ENCODE measurements at regions not wholly inside any gene's neighbourhood (a gene's known extent, or its start where the extent isn't known, plus 50 kb on each side); places are given as distances from the start of the nearest gene placed in this dataset.
"Not testable (repeated sequence)": the region's sequence is repeated elsewhere in the genome, so short reads cannot be mapped to it uniquely, and the experiment has no call there.

DNA sequence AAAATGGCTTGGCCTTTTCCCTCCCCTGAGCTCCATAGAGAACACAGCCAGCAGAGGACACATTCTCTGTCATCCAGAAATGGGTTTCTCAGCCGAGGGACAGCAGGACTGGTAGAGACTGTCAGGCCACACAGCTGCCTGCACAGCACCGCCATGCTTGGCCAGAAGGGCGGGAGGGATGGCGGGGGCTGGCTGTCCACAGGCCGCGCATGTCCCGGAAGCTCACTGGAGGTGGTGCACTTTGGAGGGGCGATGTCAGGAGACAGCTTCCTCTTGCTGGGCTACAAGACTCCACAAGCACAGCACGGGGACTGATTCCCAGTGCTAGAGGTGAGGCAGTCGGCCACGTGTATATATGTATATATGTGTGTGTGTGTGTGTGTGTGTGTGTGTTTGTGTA is 125.3 kb downstream of the GOLGA6L4 start:
- not testable (repeated sequence) for DNase-seq

DNA sequence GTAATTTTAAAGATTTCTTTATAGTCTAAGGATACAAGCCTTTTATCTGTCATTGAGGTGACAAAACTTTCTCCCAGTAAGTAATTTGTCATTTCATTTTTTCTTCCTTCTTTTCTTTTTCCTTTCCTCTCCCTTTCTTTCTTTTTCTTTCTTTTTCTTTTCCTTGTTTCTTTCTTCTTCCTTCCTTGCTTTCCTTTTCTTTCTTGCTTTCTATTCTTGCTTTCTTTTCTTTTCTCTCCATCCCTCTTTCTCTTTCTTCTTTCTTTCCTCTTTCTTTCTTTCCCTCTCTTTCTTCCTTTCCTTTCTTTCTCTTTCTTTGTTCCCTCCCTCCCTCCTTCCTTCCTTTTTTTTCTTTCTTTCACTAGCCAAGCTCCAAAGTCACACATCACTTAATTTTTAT is 148.8 kb downstream of the GOLGA6L4 start:
- not testable (repeated sequence) for DNase-seq

DNA sequence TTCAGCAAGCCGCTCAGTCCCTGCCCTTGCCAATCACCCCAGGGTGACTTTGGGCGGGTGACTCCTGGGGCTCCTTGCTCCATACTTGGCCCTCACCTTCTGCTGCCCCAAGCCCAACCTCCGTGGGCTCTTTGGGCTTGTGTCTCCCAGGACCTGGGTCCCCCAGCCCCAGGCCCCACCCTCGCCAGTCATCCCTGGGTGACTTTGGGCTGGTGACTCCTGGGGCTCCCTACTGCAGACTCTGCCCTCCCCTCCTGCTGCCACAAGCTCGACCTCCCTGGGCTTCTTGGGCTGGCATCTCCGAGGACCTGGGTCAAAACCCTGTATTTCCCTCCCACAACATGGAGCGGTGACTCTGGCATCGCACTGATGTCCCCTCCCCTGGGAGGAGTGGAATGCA is 151.5 kb downstream of the GOLGA6L4 start:
- DNase-seq = no peak

DNA sequence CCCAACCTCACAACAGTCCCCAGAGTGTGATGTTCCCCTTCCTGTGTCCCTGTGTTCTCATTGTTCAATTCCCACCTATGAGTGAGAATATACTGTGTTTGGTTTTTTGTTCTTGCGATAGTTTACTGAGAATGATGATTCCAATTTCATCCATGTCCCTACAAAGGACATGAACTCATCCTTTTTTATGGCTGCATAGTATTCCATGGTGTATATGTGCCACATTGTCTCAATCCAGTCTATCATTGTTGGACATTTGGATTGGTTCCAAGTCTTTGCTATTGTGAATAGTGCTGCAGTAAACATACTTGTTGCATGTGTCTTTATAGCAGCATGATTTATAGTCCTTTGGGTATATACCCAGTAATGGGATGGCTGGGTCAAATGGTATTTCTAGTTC is 152.6 kb downstream of the GOLGA6L4 start:
- not testable (repeated sequence) for DNase-seq

DNA sequence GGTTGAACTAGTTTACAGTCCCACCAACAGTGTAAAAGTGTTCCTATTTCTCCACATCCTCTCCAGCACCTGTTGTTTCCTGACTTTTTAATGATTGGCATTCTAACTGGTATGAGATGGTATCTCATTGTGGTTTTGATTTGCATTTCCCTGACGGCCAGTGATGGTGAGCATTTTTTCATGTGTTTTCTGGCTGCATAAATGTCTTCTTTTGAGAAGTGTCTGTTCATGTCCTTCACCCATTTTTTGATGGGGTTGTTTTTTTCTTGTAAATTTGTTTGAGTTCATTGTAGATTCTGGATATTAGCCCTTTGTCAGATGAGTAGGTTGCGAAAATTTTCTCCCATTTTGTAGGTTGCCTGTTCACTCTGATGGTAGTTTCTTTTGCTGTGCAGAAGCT is 153.1 kb downstream of the GOLGA6L4 start:
- not testable (repeated sequence) for DNase-seq

DNA sequence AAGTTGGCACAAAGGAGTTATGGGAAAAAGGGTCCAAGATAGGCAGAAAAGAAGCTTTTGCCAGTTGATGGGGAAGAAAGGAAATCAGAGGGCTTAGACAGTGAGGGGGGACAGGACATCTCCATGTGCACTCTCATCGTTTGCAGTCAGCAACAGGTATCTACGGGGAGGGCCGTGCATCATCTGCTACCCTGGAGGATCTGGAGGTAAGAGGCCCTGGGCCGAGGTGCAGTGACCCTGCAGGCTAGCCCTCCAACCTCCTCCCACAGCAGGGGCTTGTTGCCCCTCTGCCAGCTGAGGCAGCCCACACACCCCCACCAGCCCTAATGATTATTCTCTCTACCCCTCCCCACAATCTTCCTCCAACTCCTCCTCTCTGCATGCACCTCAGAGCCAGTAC is 154.8 kb downstream of the GOLGA6L4 start:
- not testable (repeated sequence) for DNase-seq

DNA sequence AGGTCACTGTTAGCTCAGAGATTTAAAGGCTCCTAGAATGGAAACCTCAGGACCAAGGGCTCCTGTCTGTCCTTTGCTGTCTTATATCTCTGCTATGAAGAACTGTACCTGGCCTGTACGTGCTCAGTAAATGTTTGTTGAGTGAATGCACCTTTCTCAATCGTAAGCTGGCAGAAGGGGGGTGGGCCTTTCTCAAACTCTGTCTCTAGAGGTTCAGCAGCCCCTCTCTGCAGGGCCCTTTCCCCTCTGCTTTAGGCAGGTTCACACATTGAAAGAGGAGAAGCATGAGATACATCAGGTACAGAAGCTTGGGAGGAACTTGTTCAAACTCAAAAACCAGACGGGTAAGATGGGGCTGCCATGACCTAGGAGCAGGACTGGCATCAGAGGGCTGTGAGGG is 155.6 kb downstream of the GOLGA6L4 start:
- DNase-seq = no peak

DNA sequence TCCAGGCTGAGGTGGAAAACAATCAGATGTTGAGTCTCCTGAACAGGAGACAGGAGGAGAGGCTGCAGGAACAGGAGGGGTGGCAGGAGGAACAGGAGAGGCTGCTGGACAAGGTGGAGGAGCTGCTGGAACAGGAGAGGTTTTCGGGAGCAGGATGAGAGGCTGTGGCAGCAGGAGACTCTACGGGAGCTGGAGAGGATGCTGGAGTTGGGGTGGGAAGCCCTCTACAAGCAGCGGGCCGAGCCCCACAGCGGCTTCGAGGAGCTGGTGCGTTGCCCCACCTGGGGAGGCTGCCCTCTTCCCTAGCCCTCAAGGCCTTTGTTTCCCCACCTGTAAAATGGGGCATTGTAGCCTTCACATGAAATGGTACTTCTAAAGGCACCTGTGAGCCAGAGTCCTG is 156.4 kb downstream of the GOLGA6L4 start:
- DNase-seq = not testable (repeated sequence)

DNA sequence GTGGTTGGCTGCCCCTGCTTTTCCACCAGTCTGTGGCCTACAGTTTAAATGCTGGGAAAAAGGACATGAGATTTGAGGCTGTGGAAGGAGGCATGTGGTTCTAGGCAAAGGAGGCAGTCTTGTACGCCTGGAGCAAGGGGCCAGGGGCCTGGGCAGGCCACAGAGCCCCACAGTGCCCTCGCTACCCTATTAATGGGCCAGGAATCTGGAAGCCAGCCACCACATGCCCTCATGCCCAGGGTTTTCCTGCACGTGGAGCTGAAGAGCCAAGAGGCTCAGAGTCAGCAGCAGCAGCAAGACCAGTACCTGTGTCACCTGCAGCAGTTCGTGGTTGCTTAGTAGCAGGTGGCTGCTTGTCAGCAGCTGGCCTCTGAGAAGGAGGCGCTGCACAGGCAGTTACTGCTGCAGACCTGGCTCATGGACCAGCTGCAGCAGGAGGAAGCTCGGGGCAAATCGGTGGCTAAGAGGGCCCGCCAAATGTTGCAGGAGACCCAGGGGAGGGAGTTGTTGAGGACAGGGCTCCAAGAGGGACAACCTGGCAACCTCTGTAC is 157.9 kb downstream of the GOLGA6L4 start:
- not testable (repeated sequence) for DNase-seq

DNA sequence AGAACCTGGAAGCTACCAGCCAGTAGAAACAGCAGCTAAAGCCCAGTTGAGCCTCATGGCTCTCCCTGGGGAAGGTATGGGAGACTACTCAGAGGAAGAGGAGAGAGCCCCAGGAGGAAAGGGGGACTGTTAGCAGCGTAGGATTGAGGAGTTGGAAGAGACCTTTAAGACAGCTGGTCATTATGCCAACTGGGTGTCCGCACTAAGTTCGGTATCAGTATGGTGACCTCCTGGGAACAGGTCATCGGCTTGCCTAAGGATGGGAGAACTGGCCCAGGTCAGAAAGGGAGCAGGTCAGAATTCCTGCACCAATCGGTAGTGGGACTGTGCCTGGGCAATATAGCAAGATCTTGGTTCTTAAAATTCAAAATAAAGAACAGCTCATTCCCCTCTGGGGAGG is 158.4 kb downstream of the GOLGA6L4 start:
- DNase-seq = not testable (repeated sequence)

DNA sequence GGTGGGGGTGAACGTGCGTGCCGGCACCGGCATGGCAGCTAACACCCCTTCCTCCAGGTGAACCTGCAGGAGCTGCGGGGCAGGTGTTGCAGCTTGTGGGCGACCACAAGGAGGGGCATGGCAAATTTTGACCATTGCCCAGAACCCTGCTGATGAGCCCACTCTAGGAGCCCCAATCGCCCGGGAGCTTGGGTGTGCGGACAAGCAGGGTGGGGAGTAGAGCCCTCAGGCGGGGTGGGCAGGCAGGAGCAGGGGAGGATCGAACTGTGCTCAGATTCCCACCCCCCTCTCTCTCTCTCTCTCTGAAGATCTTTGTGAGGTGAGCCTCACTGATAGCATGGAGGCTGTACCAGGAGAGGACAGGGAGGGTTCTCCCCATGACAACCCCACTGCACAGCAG is 159.8 kb downstream of the GOLGA6L4 start:
- not testable (repeated sequence) for DNase-seq

DNA sequence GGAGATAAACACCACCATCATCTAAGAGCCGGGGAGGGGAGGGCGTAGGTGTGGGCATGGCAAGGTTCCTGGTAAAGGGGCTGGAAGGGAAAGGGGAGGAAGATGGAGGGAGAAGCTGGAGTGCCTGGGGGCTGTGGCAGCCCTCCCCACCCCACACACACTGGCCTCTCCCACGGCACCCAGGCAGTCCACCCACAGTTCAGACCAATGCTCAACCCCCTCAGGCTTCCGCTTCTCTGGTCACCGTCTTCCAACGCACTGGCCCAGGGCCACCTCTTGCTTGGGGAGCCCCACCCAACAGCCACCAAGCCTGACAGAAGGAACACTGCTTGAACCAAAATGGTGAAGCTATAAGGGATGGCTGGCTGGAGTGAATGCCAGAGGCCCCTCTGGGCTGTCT is 160.3 kb downstream of the GOLGA6L4 start:
- not testable (repeated sequence) for DNase-seq

DNA sequence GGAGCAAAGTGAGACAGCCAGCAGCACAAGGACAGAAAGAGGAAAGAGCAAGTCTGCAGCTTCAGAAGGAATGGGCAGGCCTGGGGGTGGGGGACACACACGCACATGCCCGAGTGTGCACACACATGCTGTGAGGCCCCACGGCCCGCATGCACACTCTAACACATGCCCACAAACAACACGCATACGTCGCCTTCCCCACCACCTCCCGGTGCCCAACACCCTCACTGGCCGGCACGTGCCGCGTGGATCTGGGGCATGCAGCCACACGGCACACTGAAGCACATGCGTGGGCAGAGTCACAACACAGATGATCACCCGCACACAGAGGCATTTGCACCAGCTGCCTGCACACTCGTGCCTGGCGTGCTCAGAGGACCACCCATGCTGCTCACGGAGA is 161.5 kb downstream of the GOLGA6L4 start:
- DNase-seq = peak; percentile 6

DNA sequence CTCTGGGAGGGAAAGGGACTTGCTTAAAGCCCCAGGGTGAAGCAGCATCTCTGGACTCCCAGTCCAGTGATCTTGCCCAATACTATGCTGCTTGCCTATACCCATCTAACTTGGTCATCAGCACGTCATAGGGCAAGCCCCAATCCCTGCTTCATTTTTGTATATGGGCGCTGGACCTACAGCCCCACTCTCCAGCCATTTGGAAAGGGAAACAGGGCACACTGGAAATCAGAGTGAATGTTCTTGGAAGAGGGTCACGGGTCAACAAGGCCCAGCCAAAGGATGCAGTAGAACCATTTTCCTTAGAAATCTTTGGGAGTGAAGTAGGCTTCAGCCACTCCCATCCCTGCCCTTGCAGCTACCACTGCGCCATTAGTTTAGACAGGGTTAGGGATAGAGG is 162.5 kb downstream of the GOLGA6L4 start:
- DNase-seq = not testable (repeated sequence)

DNA sequence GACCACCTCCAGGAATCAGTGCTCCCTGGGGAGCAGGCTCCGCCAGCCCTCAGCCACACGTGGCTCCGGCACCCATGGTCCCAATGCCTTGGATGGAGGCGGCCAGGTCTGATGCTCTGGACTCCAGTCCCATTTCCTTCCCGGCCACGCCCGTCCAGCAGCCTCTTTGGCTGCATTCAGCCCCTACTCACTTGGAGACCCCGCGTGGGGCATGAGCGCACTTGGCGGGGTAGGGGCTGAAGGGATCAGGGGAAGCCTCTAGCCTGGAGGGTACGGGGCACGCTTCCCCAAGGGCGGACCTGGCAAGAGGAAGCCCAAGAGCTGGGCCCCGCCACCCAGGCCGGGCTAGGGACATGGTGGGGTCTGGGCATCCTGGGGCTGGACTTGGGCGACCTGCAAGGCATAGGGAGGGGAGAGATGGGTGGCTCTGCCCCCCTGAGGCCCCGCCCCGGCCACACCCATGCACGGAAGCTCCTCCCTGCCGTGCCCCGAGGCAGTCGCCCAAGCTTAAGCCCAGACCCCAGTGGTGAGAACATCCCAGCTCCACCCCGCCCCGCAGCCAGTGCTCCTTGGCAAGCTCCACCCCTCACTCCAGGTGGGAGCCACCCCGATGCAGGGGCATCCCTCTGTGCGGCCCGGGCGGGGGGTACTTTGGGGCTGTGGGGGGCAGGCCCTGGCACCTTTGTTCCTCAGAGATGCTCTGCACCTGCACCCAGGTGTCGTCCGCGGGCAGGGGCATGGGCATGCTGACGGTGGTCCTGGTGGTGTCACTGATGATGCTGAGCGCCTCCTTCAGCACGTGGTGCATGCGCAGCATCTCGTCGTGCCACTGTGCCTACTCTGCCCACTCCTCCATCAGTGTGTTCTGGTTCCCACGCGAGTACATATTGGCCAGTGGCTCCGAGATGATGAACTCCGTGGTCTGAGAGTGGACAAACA is 163.5 kb downstream of the GOLGA6L4 start:
- peak; percentile 4 for DNase-seq

DNA sequence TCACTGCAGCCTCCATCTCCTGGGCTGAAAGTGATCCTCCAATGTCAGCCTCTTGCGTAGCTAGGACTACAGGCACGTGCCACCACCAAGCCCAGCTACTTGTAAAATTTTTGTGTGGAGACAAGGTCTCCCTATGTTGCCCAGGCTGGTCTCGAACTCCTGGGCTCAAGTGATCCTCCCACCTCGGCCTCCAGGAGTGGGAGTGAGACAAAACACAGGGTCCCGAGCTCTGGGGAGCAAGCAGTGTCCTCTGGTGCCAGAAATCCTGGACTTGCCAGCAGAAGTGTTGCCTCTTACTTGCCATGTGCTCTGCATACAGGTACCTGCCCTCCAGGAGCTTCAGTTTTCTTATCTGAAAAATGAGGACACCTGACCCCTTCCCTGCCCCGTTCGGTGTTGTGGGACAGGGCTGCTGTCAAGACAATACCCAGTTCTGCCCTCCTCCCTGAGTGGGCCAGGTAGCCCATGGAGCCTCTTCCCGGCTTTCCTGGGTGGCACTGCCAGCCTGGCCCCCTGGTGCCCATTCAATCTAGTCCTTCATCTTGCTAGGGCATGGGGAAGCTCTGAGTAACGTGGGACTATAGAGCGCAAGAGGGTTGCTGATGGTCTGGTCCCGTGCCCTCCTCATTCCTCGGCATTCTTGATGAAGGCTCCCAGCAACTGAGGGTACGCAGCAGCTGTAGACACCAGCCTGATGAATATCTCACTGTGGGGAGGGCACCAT is 164.6 kb downstream of the GOLGA6L4 start:
- no peak for DNase-seq

DNA sequence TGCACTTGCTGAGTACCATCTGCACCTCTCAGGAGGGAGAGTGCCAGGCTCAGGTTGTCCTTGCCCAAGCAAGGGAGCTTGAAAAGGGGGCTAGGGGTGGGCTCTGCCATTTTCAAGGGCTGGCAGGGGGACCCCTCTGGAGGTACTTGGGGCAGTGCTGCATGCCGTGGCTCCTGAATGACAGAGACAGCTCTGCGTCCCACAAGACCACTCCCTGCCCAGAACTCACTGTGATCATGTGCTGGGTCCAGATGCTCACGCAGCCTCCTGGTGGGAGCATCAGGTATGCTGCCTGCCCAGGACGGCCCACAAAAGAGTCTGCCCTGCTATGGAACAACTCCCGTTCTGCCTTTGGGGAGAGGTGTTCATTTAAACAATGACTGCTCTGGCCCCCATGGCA is 165.2 kb downstream of the GOLGA6L4 start:
- no peak for DNase-seq

DNA sequence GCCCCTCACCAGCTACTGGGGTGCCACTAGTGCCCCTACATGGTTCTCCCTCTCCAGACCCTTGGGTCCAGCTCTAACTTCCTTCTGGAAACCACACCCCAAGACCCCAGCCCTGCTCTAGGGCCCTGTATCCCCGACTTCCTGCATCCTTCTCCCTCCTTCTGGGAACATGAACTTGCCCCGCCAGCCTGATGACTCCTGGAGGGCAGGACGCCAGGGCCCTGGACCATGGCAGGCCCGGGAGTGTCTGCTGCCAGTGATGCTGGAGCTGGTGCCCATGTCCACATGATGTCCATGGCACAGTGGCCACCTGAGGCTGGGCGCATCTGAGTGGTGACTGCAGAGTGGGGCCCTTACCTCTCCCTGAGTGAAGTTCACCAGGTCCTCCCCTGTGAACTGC is 165.9 kb downstream of the GOLGA6L4 start:
- not testable (repeated sequence) for DNase-seq

DNA sequence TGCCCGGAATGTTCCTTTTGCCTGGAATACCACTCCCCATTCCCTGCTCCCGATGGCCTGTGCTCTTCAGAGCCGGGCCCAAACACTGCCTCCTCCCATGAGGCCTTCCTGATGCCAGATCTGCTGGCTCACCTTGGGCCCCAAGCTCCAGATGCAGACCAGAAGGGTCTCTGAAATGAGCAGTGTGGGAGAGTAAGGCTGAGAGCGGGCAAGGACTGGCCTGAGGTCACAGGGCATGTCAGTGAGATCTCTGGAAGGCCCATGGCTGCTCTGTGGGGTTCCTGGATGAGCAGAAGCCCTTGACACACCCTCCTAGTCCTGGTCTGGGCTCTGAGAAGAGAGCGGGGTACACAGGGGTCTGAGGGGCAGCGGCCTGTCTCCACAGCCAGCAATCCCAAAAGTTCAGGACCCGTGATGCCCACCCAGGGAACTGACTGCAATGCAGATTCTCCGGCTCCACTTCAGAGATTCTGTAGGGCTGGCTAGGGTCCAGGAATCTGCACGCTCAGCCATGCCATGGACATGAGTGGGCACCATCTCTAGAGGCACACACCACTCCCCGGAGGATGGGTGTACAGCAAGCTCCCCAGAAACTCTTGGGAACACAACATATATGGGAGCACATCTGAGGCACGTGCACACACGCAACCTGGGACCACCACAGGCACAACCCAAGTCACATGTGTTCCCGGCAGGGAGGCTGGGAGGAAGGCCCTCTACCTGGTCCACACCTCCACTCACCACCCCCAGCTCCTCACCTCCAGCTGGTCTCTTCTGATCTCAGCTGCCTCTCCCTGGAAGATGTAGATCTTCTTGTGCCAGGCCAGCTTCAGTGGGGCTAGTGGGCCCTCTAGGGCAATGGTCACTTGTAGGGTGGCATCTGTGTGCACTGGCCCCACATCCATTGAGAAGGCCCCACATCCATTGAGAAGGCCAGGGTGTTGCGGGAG is 166.6 kb downstream of the GOLGA6L4 start:
- not testable (repeated sequence) for DNase-seq

DNA sequence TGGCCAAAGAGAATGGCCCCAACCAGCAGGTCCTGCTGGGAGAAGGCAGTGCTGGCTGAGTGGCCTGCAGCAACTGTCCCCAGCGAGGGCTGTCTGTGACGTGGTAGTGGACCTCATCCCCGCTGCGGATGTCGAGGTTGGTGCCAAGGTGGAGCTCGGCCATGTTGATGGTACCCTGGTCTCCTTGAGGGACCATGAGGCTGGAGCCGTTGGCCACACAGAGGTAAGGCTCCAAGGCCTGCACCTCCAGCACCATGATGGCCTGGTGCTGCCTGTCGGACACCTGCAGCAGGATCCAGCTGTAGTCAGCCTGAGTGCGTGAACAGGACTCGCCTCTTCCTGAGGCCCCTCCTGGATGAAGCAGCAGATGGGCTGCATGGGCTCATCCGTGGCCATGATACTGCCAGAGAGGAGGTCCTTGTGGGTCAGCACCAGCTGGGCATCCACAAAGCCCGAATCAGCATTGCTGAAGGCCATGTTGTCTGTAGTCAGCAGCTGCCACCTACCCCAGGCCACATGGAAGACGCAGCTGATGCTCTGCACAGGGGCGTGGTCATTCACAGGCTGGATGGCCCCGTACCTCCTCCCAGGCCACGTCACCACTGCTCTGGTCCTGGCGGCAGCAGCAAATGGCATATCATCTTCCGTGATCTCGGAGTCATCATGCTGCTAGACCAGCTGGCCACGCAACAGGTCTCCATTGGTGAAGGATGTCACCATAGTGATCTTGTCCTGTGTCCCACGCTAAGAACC is 167.5 kb downstream of the GOLGA6L4 start:
- no peak for DNase-seq

DNA sequence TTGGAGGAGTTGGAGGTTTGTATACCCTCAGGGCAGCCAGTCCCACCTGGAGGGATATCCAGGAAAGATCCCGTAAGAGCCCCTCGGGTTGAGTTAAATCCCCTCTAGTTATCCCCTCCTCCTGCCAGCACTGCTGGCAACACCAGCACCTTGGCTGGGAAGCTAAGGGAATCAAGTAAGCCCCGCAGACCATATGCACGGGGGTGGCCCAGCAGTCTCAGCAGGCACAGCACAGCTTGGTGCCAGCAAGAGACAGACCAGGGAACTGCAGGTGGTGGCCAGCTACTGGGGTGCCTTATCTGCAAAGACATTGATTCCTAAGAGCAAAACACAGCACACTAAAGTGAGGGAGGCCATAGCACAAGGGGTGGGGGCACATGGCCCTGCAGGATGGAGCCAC is 173.8 kb downstream of the GOLGA6L4 start:
- DNase-seq = not testable (repeated sequence)
